ENCODE measurements at regions not wholly inside any gene's neighbourhood (a gene's known extent, or its start where the extent isn't known, plus 50 kb on each side); places are given as distances from the start of the nearest gene placed in this dataset.

DNA sequence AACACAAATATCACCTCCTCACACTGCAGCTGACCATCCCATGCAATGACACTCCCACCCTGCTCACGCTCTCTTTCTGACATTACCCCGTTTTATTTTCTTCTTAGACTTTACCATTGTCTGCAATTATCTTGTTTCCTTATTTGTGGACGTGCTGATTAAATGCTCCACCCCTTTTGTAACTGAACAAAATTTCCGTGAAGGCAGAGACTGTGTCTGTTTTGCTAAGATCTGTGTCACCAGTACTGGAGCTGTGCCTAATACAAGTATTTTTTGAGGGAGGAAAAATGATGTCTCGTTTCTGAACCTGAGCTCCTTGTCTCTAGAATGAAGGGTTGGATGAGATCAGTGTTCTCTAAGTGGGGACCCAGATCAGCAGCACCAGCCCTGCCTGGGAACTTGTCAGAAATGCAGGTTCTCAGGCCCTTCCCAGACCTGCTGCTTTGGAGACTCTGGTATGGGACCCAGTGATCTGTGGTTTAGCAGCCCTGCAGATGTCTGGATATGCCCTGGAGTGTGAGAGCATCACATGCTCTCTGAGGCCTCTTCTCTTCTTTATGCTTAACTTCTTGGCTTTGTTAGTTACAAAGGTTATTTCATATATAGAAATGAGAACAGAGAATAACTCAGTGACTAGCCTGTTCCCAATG lies 181.7 kb upstream of the GAS1 start:
- no peak for ATAC-seq
- H3K27me3 ChIP-seq (ENCODE audit: low read depth) = no peaks in the 10 kb centered on the region
- H3K36me3 ChIP-seq = no peaks in the 10 kb centered on the region
- no peaks in the 10 kb centered on the region for H3K9me3 ChIP-seq
- no peak overlapping the region for H3K4me3 ChIP-seq
- TF ChIP-seq, protein P1, sequence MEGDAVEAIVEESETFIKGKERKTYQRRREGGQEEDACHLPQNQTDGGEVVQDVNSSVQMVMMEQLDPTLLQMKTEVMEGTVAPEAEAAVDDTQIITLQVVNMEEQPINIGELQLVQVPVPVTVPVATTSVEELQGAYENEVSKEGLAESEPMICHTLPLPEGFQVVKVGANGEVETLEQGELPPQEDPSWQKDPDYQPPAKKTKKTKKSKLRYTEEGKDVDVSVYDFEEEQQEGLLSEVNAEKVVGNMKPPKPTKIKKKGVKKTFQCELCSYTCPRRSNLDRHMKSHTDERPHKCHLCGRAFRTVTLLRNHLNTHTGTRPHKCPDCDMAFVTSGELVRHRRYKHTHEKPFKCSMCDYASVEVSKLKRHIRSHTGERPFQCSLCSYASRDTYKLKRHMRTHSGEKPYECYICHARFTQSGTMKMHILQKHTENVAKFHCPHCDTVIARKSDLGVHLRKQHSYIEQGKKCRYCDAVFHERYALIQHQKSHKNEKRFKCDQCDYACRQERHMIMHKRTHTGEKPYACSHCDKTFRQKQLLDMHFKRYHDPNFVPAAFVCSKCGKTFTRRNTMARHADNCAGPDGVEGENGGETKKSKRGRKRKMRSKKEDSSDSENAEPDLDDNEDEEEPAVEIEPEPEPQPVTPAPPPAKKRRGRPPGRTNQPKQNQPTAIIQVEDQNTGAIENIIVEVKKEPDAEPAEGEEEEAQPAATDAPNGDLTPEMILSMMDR (IDR thresholded peaks at IDR 0.05) = no peak
- no peak overlapping the region for H3K27ac ChIP-seq
- DNase-seq = no peak
- H3K4me1 ChIP-seq = no peaks in the 10 kb centered on the region
- intact Hi-C loops (cut with DNase I) = no loop called here

DNA sequence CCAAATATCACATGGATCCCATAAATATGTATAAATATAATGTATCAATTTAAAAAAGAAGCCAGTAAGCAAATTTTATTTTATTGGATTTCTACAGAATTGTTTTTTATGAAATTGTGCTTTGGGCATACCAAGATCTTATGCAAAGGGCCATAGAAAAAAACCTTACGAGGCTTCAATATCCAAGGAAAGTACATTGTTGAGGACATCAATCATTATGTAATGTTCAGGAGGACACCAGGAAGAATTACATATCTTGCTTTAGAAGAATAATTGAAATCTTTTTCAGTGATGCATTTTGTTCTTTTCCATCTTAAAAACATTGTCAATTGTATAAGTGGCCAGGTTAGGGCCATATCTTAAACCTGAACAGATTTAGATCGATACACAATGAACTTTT lies 187.8 kb upstream of the GAS1 start:
- no peaks in the 10 kb centered on the region for H3K9me3 ChIP-seq
- DNase-seq (no peak), ATAC-seq (no peak)
- intact Hi-C loops (cut with DNase I) = no loop called here
- TF ChIP-seq, protein P1 (IDR thresholded peaks at IDR 0.05) = no peak
- no peaks in the 10 kb centered on the region for H3K36me3 ChIP-seq
- H3K4me1 ChIP-seq = no peaks in the 10 kb centered on the region
- H3K27me3 ChIP-seq (ENCODE audit: low read depth) = no peaks in the 10 kb centered on the region
- no peak overlapping the region for H3K27ac ChIP-seq
- H3K4me3 ChIP-seq = no peak overlapping the region

DNA sequence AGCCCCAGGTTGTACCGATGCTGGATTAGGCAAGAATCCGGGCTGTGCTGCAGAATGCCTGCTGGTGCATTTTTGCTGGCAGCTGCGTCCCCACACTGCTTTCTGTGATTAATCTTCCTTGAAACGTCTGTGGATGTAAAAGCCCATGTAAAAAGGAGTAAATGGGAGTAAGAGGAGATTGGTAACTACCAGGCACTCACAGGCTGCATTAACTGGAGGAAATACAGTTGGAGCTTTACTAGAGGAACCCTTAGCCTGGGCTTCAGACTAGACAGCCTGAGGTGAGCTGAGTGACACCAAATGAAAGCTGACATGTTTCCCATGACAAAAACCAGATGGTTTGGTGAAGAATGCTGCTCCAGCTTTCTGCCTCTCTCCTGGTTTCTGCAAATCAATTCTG lies 190.4 kb upstream of the GAS1 start:
- Histone ChIP-seq H3K27me3 (ENCODE audit: low read depth) (no peaks in the 10 kb centered on the region), H3K4me1 (no peaks in the 10 kb centered on the region), H3K27ac (no peak overlapping the region), H3K36me3 (no peaks in the 10 kb centered on the region), H3K9me3 (no peaks in the 10 kb centered on the region), H3K4me3 (no peak overlapping the region)
- TF ChIP-seq, protein P1 (IDR thresholded peaks at IDR 0.05) = no peak
- DNase-seq = no peak
- intact Hi-C loops (cut with DNase I) = no loop called here
- ATAC-seq = no peak

DNA sequence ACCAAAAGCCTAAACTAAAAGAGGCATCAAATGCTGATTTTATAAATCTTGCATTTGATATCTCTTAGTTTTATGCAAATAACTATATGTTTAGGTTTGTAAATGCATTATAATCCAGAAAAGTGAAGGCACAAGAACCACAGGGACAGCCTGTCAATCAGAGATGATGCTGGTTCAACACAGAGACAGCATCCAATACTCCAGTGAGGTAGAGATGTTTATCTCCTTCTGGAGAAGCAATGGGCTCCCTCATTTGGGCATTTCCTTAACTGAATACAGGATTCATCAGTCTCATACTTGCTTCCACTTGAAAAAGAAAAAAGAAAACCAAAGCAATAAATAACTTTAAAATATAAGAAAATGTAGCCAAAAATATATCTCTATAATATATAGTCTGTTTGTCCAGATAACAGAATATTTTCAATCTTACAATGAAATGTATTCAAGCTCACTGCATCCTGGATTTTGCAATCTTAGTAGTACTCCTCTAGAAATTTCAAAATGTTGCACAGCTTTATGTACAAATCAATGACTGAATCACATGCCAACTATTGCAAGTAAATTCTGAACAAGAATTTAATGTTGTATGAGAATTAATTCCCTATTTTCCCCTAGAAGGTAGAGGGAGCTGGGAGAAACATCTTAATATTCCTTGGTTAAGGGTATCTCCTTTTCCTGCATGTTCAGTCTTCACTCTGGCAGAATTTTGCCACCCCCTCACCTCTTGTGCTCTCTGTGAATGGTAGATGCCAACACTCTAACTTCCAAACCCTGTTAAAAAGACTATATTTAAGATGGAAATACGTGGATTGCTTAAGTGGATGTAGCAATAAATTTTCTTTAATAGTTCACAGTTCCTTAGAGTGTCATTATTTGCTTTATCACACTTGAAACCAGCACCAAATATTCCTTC lies 191.1 kb upstream of the GAS1 start:
- no peaks in the 10 kb centered on the region for H3K36me3 ChIP-seq
- no peak overlapping the region for H3K27ac ChIP-seq
- TF ChIP-seq, protein P1 (IDR thresholded peaks at IDR 0.05) = no peak
- no peaks in the 10 kb centered on the region for H3K9me3 ChIP-seq
- H3K4me1 ChIP-seq = no peaks in the 10 kb centered on the region
- no peak for ATAC-seq
- DNase-seq = no peak
- intact Hi-C loops (cut with DNase I) = no loop called here
- H3K4me3 ChIP-seq = no peak overlapping the region
- no peaks in the 10 kb centered on the region for H3K27me3 ChIP-seq (ENCODE audit: low read depth)

DNA sequence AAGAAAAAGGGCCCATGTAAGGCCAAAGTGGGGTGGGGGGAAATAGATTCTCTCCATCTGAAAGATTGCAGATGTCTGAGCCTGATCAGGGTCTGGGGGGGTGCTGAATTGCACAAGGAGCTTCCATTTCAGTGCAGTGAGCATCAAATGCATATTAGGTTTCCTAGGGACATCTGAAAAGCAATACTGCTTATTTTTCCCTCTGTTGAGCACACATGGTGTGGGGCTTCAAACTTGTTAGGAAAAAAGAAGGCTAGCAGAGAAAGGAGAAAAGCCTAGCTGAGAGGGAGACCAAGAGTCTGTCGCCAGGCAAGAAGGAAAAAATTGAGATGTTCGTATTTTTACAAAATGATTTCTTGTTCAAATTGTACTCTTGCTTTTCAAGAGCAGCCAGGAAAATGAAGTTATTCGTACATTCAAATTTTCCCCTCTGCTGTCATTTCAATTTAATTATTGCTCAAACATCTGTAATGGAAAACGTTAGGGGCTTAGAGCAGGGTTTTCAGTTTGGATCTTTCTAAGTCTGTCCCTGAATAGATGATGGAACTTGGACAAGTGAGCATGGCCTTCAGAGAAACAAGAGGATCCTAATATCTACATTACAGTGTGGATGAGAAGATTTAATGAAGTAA lies 191.9 kb upstream of the GAS1 start:
- Histone ChIP-seq H3K4me3 (no peak overlapping the region), H3K4me1 (no peaks in the 10 kb centered on the region), H3K9me3 (no peaks in the 10 kb centered on the region), H3K36me3 (no peaks in the 10 kb centered on the region), H3K27ac (no peak overlapping the region), H3K27me3 (ENCODE audit: low read depth) (no peaks in the 10 kb centered on the region)
- intact Hi-C loops (cut with DNase I) = no loop called here
- TF ChIP-seq, protein P1 (IDR thresholded peaks at IDR 0.05) = no peak
- ATAC-seq = no peak
- no peak for DNase-seq
